GM12878 (cell line): ENCODE measurements at regions not wholly inside any gene's neighbourhood (a gene's known extent, or its start where the extent isn't known, plus 50 kb on each side); places are given as distances from the start of the nearest gene placed in this dataset.

Experiments
- EP300 ChIP-seq, 2 experiments: fragments of 150-350 bp in 1 of 2; IDR thresholded peaks; 2 replicates each; pipeline ENCODE4 v1.6.1; 2011 to 2012; ENCODE audit warnings: low read depth in 2 of 2, low read length in 2 of 2, borderline replicate concordance in 1 of 2, improper control_type of control experiment in 1 of 2, inconsistent platforms in 1 of 2; ENCODE audit not compliant: control insufficient read depth in 1 of 2
- EZH2 ChIP-seq: IDR thresholded peaks from 2 replicates; pipeline ENCODE4 v1.6.1; 2012; ENCODE audit warnings: low read depth, mild to moderate bottlenecking, control low read depth, inconsistent platforms, low read length, borderline replicate concordance; ENCODE audit not compliant: control insufficient read depth
- MXI1 ChIP-seq: fragments of 150-350 bp; IDR thresholded peaks from 2 replicates; pipeline ENCODE4 v1.6.1; 2011; ENCODE audit warnings: low read depth, mild to moderate bottlenecking, inconsistent platforms, low read length, improper control_type of control experiment

DNA sequence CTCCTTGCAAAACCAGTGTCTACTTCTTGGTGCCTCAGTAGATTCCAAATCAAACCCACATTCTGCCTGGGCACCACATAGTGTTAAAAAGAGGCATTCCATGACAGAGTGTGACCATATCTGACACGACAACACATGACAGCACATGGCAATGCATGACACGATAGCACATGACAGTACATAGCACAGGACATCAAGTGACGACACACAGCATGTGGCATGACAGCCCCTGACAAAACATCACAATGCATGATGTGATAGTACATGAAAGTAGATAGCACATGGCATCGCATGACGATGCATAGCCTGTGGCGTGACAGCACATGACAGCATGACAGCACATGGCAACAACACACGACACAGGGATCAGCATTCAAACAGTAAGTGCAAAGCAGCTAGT lies 845.9 kb upstream of the SALL3 start:
- TF ChIP-seq MXI1 (no peak), EP300 (IDR thresholded peaks at IDR 0.05; ENCODE audit: borderline replicate concordance in 1 of 2, control insufficient read depth in 1 of 2, low read depth in 2 of 2, low read length in 2 of 2) (no peak), EZH2 (no peak)
